ENCODE measurements at regions not wholly inside any gene's neighbourhood (a gene's known extent, or its start where the extent isn't known, plus 50 kb on each side); places are given as distances from the start of the nearest gene placed in this dataset.

GRCh38 chr14:89065879-89066278 is 241.4 kb downstream of the TTC8 start:
- ChIA-PET POLR2A (no interaction called here), RAD21 (ENCODE audit: unreplicated experiment) (no interaction called here), SMC1A (ENCODE audit: uncharacterized antibody, unreplicated experiment) (interaction anchor here (1.0 kb wide), 1 partner anchor 7 kb away, joined by 4 read pairs; no protein-coding TSS in a partner anchor), CTCF (no interaction called here)
- in situ Hi-C loops (cut with MboI) (no loop called here), intact Hi-C loops (cut with micrococcal nuclease; ENCODE audit: unreplicated experiment) (no loop called here)
- H3K9ac ChIP-seq (ENCODE audit: control insufficient read depth, insufficient read depth, low read length): no peak overlapping the region
- H3K9me3 ChIP-seq (replicated peaks; ENCODE audit: control insufficient read depth, insufficient read depth, low read length): no peaks in the 10 kb centered on the region
- H3K27ac ChIP-seq (ENCODE audit: control insufficient read depth, insufficient read depth): no peak overlapping the region
- H3K4me2 ChIP-seq (ENCODE audit: control insufficient read depth, insufficient read depth): no peak overlapping the region
- no peaks in the 10 kb centered on the region for H3K36me3 ChIP-seq (ENCODE audit: control insufficient read depth in 2 of 2, insufficient read depth in 2 of 2, low read length in 1 of 2)
- 100% methylated on average over 2 of the region's 2 CpGs for WGBS (ENCODE audit: insufficient coverage, insufficient replicate concordance, low lambda C conversion rate, missing lambda C conversion rate)
- H3K79me2 ChIP-seq (ENCODE audit: control insufficient read depth, insufficient read depth, low read length): no peaks in the 10 kb centered on the region
- DNase-seq (ENCODE audit: low read depth, low spot score): no peak
- ATAC-seq: no peak
- peaks cover 0 to 2% of the 10 kb centered on the region in 2 experiments; a peak in 2 of 4 replicates for H3K27me3 ChIP-seq (replicated peaks in 1 of 2; ENCODE audit: control insufficient read depth in 2 of 2, insufficient read depth in 2 of 2, low read length in 1 of 2)
- no peaks in the 10 kb centered on the region for H4K20me1 ChIP-seq (ENCODE audit: control insufficient read depth, insufficient read depth)
- H3K4me1 ChIP-seq (ENCODE audit: control insufficient read depth, insufficient read depth, low read length): no peaks in the 10 kb centered on the region
- no TSS peak for BruUV-seq (replicated peaks)
- FAIRE-seq: no peak
- no peak overlapping the region for H2AFZ ChIP-seq (ENCODE audit: control insufficient read depth, low read depth, low read length)
- no peak overlapping the region for H3K4me3 ChIP-seq
- TF ChIP-seq NKRF (conservative IDR thresholded peaks at IDR 0.05) (no peak), RAD51 (IDR thresholded peaks at IDR 0.05) (no peak), PKNOX1 (IDR thresholded peaks at IDR 0.05) (no peak), MYB (IDR thresholded peaks at IDR 0.05; ENCODE audit: borderline replicate concordance, low read depth, low read length) (no peak), SMARCA5 (IDR thresholded peaks at IDR 0.05) (no peak), NBN (IDR thresholded peaks at IDR 0.05) (no peak), IRF5 (IDR thresholded peaks at IDR 0.05; ENCODE audit: borderline replicate concordance) (no peak), RUNX3 (IDR thresholded peaks at IDR 0.05; ENCODE audit: low read length) (no peak), ZNF592 (IDR thresholded peaks at IDR 0.05) (no peak), CHD1 (IDR thresholded peaks at IDR 0.05; ENCODE audit: low read depth, low read length) (no peak), JUNB (IDR thresholded peaks at IDR 0.05) (no peak), KDM1A (IDR thresholded peaks at IDR 0.05; ENCODE audit: borderline replicate concordance) (no peak), RAD21 (IDR thresholded peaks at IDR 0.05; ENCODE audit: insufficient read depth, low read depth, low read length) (no peak), KLF5 (IDR thresholded peaks at IDR 0.05; ENCODE audit: partially characterized antibody) (no peak), SIN3A (IDR thresholded peaks at IDR 0.05; ENCODE audit: low read depth, low read length) (no peak), ATF3 (IDR thresholded peaks at IDR 0.05; ENCODE audit: borderline replicate concordance, extremely low read depth, low read depth, low read length) (no peak), PAX8 (IDR thresholded peaks at IDR 0.05) (no peak), FOXK2 (IDR thresholded peaks at IDR 0.05) (no peak), GABPA (IDR thresholded peaks at IDR 0.05; ENCODE audit: low read depth) (no peak)
